GM12892 (cell line): ENCODE measurements at regions not wholly inside any gene's neighbourhood (a gene's known extent, or its start where the extent isn't known, plus 50 kb on each side); places are given as distances from the start of the nearest gene placed in this dataset.

Experiments
- POLR2A ChIP-seq: IDR thresholded peaks from 2 replicates; pipeline ENCODE4 v1.6.1; 2011; ENCODE audit warnings: low read depth, low read length, control low read depth
- POLR2AphosphoS5 ChIP-seq: IDR thresholded peaks from 2 replicates; pipeline ENCODE4 v1.6.1; 2011; ENCODE audit warnings: low read depth, low read length, control low read depth

DNA sequence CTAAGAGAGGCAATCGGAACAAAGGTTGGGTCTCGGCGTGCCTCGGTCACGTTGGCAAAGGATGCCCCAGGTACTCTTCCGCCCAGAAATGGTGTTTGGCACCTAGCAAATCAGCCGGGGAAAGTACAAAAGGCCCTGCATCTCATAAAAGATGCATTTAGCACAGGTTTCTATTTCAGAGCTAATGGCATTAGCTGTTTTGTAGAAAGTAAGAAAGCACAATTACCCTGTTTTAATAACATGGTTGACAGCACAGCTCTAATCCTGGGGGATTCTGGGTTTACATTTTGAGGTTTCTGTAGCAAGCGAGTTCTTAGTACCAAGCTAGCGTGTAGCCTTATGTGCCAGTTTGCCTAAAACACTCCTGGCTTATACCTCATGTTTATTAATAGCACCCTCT, 178.5 kb downstream of the PRDM2 start:
- TF ChIP-seq POLR2AphosphoS5 = no peak
- TF ChIP-seq POLR2A = no peak
